Spleen (tissue), 11 donors: ENCODE measurements at regions not wholly inside any gene's neighbourhood (a gene's known extent, or its start where the extent isn't known, plus 50 kb on each side); places are given as distances from the start of the nearest gene placed in this dataset.
"Not testable (repeated sequence)": the region's sequence is repeated elsewhere in the genome, so short reads cannot be mapped to it uniquely, and the experiment has no call there.

ENCODE experiments used
- DNase-seq: peaks from one replicate; pipeline ENCODE4 v3.0.0-alpha.2; 2020
- H3K27ac ChIP-seq, 8 donors: fragments of 200-600 bp; sonication (generic) in 7 of 8; 1 replicate in 4 of 8; 2 replicates in 4 of 8; pipeline versions ENCODE4 v1.5.0 to v1.8.0; 2016 to 2021; ENCODE audit warnings: inconsistent platforms in 4 of 8, mild to moderate bottlenecking in 4 of 8, moderate library complexity in 1 of 8
- H3K27me3 ChIP-seq, 7 donors: fragments of 200-600 bp; sonication (generic) in 6 of 7; replicated peaks in 1 of 7; 1 replicate in 4 of 7; 2 replicates in 3 of 7; pipeline versions ENCODE4 v1.5.0 to v1.8.0; 2016 to 2021; ENCODE audit warnings: inconsistent platforms in 3 of 7, mild to moderate bottlenecking in 1 of 7
- H3K36me3 ChIP-seq, 6 donors: fragments of 200-600 bp; sonication (generic) in 5 of 6; 1 replicate in 4 of 6; 2 replicates in 2 of 6; pipeline versions ENCODE4 v1.5.0 to v1.8.0; 2016 to 2021; ENCODE audit warnings: inconsistent platforms in 2 of 6
- H3K4me1 ChIP-seq, 6 donors: fragments of 200-600 bp; sonication (generic) in 5 of 6; 1 replicate in 3 of 6; 2 replicates in 3 of 6; pipeline versions ENCODE4 v1.5.0 to v1.8.0; 2016 to 2021; ENCODE audit warnings: inconsistent platforms in 3 of 6
- H3K4me3 ChIP-seq, 8 donors: fragments of 200-600 bp; sonication (generic) in 7 of 8; 1 replicate in 4 of 8; 2 replicates in 4 of 8; pipeline versions ENCODE4 v1.5.0 to v1.8.0; 2016 to 2021; ENCODE audit warnings: inconsistent platforms in 4 of 8, mild to moderate bottlenecking in 4 of 8, moderate library complexity in 2 of 8
- H3K9me3 ChIP-seq, 8 donors: fragments of 200-600 bp; sonication (generic) in 7 of 8; 1 replicate in 4 of 8; 2 replicates in 4 of 8; pipeline versions ENCODE4 v1.5.0 to v1.8.0; 2016 to 2021; ENCODE audit warnings: inconsistent platforms in 4 of 8
- CTCF ChIP-seq, 11 experiments: fragments of 200-600 bp in 7 of 11; fragments of 450-650 bp in 4 of 11; sonication (generic) in 4 of 11; IDR thresholded peaks in 8 of 11; conservative IDR thresholded peaks in 3 of 11; 1 replicate in 7 of 11; 2 replicates in 4 of 11; pipeline versions ENCODE4 v1.4.0 to v1.8.0; 2016 to 2021; ENCODE audit warnings: antibody characterized with exemption in 11 of 11, inconsistent platforms in 4 of 11, mild to moderate bottlenecking in 1 of 11
- POLR2A ChIP-seq, 3 donors: fragments of 450-650 bp; IDR thresholded peaks; one replicate each; pipeline ENCODE4 v1.5.1; 2017; ENCODE audit warnings: antibody characterized with exemption in 3 of 3, mild to moderate bottlenecking in 1 of 3
- POLR2AphosphoS5 ChIP-seq, 3 donors: sonication (generic); formaldehyde crosslinking; IDR thresholded peaks; one replicate each; pipeline ENCODE4 v1.5.1; 2017; ENCODE audit warnings: antibody characterized with exemption in 3 of 3
- WGBS, 5 donors: extraction: QIAGEN DNeasy Blood & Tissue Kit in 3 of 5; methylation state at CpG; one replicate each; pipeline versions ENCODE4 v1.1.5 to v1.1.7; 2013 to 2018; 5-methylcytosine and 5-hydroxymethylcytosine counted together
- intact Hi-C: fragments of 100-400 bp; cut with DNase I; formaldehyde crosslinking; loops from one replicate; pipeline ENCODE4 v1.15.0; 2023; ENCODE audit warnings: low total_unique reads
- donor health status: healthy with polysubstance abuse.
- donor health status: DM: no; HTN: no; CAD: no; lungs with moderate emphysema.
- donor health status: DM: no; HTN: no; CAD: no.
- donor health status: Bipolar disorder and iron deficiency.
- donor health status: healthy.
- donor health status: DM: no; HTN: no; CAD: no.
- donor health status: DM: yes; HTN: yes; CAD: no.

GRCh38 chr20:7174554-7174953, 407.1 kb downstream of the BMP2 start:
- peaks cover 0 to 24% (median 12%) of the 10 kb centered on the region in 8 donors for H3K9me3 ChIP-seq
- no peaks in the 10 kb centered on the region for H3K27me3 ChIP-seq
- no peak for DNase-seq
- H3K4me1 ChIP-seq: no peaks in the 10 kb centered on the region
- no peaks in the 10 kb centered on the region for H3K36me3 ChIP-seq
- WGBS, 5 donors: 79 to 97% (median 82%) methylated on average over 2 of the region's 2 CpGs
- no peak overlapping the region for H3K4me3 ChIP-seq
- no peak overlapping the region for H3K27ac ChIP-seq
- TF ChIP-seq CTCF (IDR thresholded peaks at IDR 0.05 in 8 of 11, conservative IDR thresholded peaks at IDR 0.05 in 3 of 11) (no peak), POLR2AphosphoS5 (IDR thresholded peaks at IDR 0.05) (no peak), POLR2A (IDR thresholded peaks at IDR 0.05) (no peak)
- intact Hi-C loops: no loop called here

GRCh38 chr20:7175827-7176226, 408.3 kb downstream of the BMP2 start:
- H3K36me3 ChIP-seq, DNase-seq, H3K27me3 ChIP-seq, H3K27ac ChIP-seq, H3K4me3 ChIP-seq, intact Hi-C loops, H3K4me1 ChIP-seq: not testable (repeated sequence)
- 52 to 83% (median 69%) methylated on average over 1 of the region's 1 CpG for WGBS, 5 donors
- H3K9me3 ChIP-seq: peaks cover 0 to 29% (median 14%) of the 10 kb centered on the region in 8 donors

- Histone ChIP-seq H3K27ac (no peak overlapping the region), H3K36me3 (no peaks in the 10 kb centered on the region), H3K4me1 (no peaks in the 10 kb centered on the region), H3K4me3 (no peak overlapping the region), H3K9me3 (peaks cover 0 to 46% (median 15%) of the 10 kb centered on the region in 8 donors), H3K27me3 (no peaks in the 10 kb centered on the region)
- DNase-seq: no peak
- intact Hi-C loops: no loop called here
- TF ChIP-seq POLR2AphosphoS5 (IDR thresholded peaks at IDR 0.05) (no peak), CTCF (IDR thresholded peaks at IDR 0.05 in 8 of 11, conservative IDR thresholded peaks at IDR 0.05 in 3 of 11) (no peak), POLR2A (IDR thresholded peaks at IDR 0.05) (no peak)
- WGBS, 5 donors: 88 to 98% (median 91%) methylated on average over 2 of the region's 2 CpGs
Measured at GRCh38 chr20:7178004-7178403, 410.5 kb downstream of the BMP2 start.

DNA sequence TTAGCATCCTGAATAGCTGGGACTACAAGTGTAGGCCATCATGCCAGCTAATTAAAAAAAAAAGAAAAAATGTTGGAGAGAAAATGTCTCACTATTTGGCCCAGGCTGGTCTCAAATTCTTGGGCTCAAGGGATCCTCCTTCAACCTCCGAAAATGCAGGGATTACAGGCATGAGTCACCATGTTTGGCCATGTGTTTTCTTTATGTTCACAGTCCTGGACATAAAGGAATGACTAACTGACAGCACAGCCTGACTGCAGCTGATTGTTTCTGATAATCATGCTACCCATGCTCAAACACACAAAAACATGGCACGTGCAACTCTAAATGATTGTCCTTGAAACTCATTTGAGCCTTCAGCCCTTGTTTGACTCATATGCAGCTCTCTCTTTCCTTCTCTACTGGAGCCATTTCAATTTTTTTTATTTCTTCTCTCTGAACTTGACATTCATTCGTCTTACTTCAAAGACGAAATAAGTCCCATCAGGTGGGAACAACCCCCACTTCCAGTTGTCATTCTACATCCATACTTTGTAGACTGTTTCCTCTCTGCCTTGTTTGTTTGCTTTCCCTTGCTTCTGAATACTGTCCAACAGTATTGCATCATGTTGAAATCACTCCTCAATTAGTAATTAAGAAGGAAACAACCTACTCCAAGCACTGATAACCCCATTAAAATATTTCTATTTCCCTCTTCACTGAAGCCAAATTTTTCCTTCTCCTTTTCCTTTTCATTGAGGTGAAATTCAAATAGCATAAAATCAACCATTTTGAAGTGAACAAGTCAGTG, 413.0 kb downstream of the BMP2 start:
- TF ChIP-seq POLR2AphosphoS5 (IDR thresholded peaks at IDR 0.05): no peak
- no peak for TF ChIP-seq CTCF (IDR thresholded peaks at IDR 0.05 in 8 of 11, conservative IDR thresholded peaks at IDR 0.05 in 3 of 11)
- TF ChIP-seq POLR2A (IDR thresholded peaks at IDR 0.05): no peak

More for the DNA sequence above, 413.0 kb downstream of the BMP2 start:
- Histone ChIP-seq H3K27ac (no peak overlapping the region), H3K36me3 (no peaks in the 10 kb centered on the region), H3K27me3 (no peaks in the 10 kb centered on the region), H3K9me3 (peaks cover 0 to 50% (median 15%) of the 10 kb centered on the region in 8 donors), H3K4me3 (no peak overlapping the region), H3K4me1 (no peaks in the 10 kb centered on the region)
- WGBS, 5 donors: 66 to 82% (median 78%) methylated on average over 4 of the region's 4 CpGs
- no peak for DNase-seq
- intact Hi-C loops: no loop called here
